HEK293 (cell line): ENCODE measurements at regions not wholly inside any gene's neighbourhood (a gene's known extent, or its start where the extent isn't known, plus 50 kb on each side); places are given as distances from the start of the nearest gene placed in this dataset.

Experiments
- CTCF ChIA-PET: fragments of 350-600 bp; formaldehyde crosslinking; extraction: SDS; loops from one replicate; lab custom pipeline; 2021; ENCODE audit warnings: antibody characterized with exemption; lab: Yijun Ruan, JAX
- POLR2A ChIA-PET: fragments of 300-600 bp; formaldehyde crosslinking; extraction: SDS; loops from one replicate; lab custom pipeline; 2020; ENCODE audit warnings: antibody characterized with exemption, inconsistent platforms; lab: Yijun Ruan, JAX
- H3K27ac ChIP-seq: fragments of 200-500 bp; sonication (Bioruptor generic); 2 replicates; pipeline ENCODE4 v1.5.1; 2014; ENCODE audit warnings: low read depth, low read length, control low read depth, inconsistent platforms; ENCODE audit errors: extremely low read depth
- H3K36me3 ChIP-seq, 2 experiments: fragments of 200-500 bp in 1 of 2; sonication (Bioruptor generic) in 1 of 2; 1 replicate in 1 of 2; 2 replicates in 1 of 2; pipeline ENCODE4 v1.5.1; 2014 to 2017; ENCODE audit warnings: inconsistent platforms in 2 of 2, low read length in 2 of 2; ENCODE audit not compliant: control insufficient read depth in 2 of 2, insufficient read depth in 1 of 2
- H3K4me1 ChIP-seq: fragments of 200-500 bp; sonication (Bioruptor generic); 2 replicates; pipeline ENCODE4 v1.5.1; 2014; ENCODE audit warnings: mild to moderate bottlenecking, low read length, inconsistent platforms; ENCODE audit not compliant: control insufficient read depth, insufficient read depth
- H3K4me3 ChIP-seq: 2 replicates; pipeline ENCODE4 v1.5.1; 2011; ENCODE audit warnings: low read depth, mild to moderate bottlenecking, control low read depth, low read length, moderate library complexity
- H3K9me3 ChIP-seq: fragments of 200-500 bp; sonication (Bioruptor generic); 2 replicates; pipeline ENCODE4 v1.5.1; 2014; ENCODE audit warnings: low read depth, low read length, inconsistent platforms; ENCODE audit not compliant: control insufficient read depth, insufficient read depth
- AEBP2 ChIP-seq: fragments of 450-650 bp; formaldehyde crosslinking; IDR thresholded peaks from 2 replicates; pipeline ENCODE4 v1.5.1; 2016; ENCODE audit warnings: missing biosample characterization, missing genetic modification characterization, borderline replicate concordance
- GLI2 ChIP-seq: fragments of 450-650 bp; formaldehyde crosslinking; IDR thresholded peaks from 2 replicates; pipeline ENCODE4; 2017; ENCODE audit warnings: missing biosample characterization, missing genetic modification characterization, low read depth, borderline replicate concordance
- PATZ1 ChIP-seq: fragments of 450-650 bp; formaldehyde crosslinking; IDR thresholded peaks from 2 replicates; pipeline ENCODE4 v1.5.1; 2016; ENCODE audit warnings: missing biosample characterization, missing genetic modification characterization
- PRDM4 ChIP-seq: fragments of 450-650 bp; formaldehyde crosslinking; IDR thresholded peaks from 2 replicates; pipeline ENCODE4 v1.5.1; 2017; ENCODE audit warnings: missing biosample characterization, missing genetic modification characterization
- TSHZ1 ChIP-seq: fragments of 450-650 bp; formaldehyde crosslinking; IDR thresholded peaks from 2 replicates; pipeline ENCODE4 v1.5.1; 2016; ENCODE audit warnings: missing biosample characterization, missing genetic modification characterization, borderline replicate concordance
- ZBTB26 ChIP-seq: fragments of 450-650 bp; formaldehyde crosslinking; optimal IDR thresholded peaks from 2 replicates; pipeline ENCODE3; 2016; ENCODE audit warnings: missing biosample characterization, mild to moderate bottlenecking, missing genetic modification characterization
- ZFP69B ChIP-seq: fragments of 450-650 bp; formaldehyde crosslinking; IDR thresholded peaks from 2 replicates; pipeline ENCODE4 v1.5.1; 2016; ENCODE audit warnings: missing biosample characterization, missing genetic modification characterization
- ZNF112 ChIP-seq: fragments of 450-650 bp; formaldehyde crosslinking; IDR thresholded peaks from 2 replicates; pipeline ENCODE4 v1.5.0; 2017; ENCODE audit warnings: missing biosample characterization, missing genetic modification characterization
- ZNF138 ChIP-seq: fragments of 450-650 bp; formaldehyde crosslinking; IDR thresholded peaks from 2 replicates; pipeline ENCODE4 v1.5.1; 2016; ENCODE audit warnings: missing biosample characterization, missing genetic modification characterization, borderline replicate concordance
- ZNF140 ChIP-seq: fragments of 450-650 bp; formaldehyde crosslinking; IDR thresholded peaks from 2 replicates; pipeline ENCODE4 v1.5.1; 2016; ENCODE audit warnings: missing biosample characterization, missing genetic modification characterization
- ZNF211 ChIP-seq: fragments of 450-650 bp; formaldehyde crosslinking; IDR thresholded peaks from 2 replicates; pipeline ENCODE4 v1.5.1; 2016; ENCODE audit warnings: low read depth, missing biosample characterization, missing genetic modification characterization
- ZNF248 ChIP-seq: fragments of 450-650 bp; formaldehyde crosslinking; IDR thresholded peaks from 2 replicates; pipeline ENCODE4 v1.5.1; 2017; ENCODE audit warnings: missing biosample characterization, missing genetic modification characterization
- ZNF335 ChIP-seq: fragments of 450-650 bp; formaldehyde crosslinking; conservative IDR thresholded peaks from 2 replicates; pipeline ENCODE4 v1.5.1; 2016; ENCODE audit warnings: missing biosample characterization, missing genetic modification characterization
- ZNF391 ChIP-seq: fragments of 450-650 bp; formaldehyde crosslinking; IDR thresholded peaks from 2 replicates; pipeline ENCODE4 v1.5.1; 2016; ENCODE audit warnings: low read depth, missing biosample characterization, missing genetic modification characterization, borderline replicate concordance
- ZNF394 ChIP-seq: fragments of 450-650 bp; formaldehyde crosslinking; IDR thresholded peaks from 2 replicates; pipeline ENCODE4 v1.5.1; 2016; ENCODE audit warnings: missing biosample characterization, missing genetic modification characterization, mild to moderate bottlenecking, moderate library complexity, borderline replicate concordance
- ZNF433 ChIP-seq: fragments of 450-650 bp; formaldehyde crosslinking; IDR thresholded peaks from 2 replicates; pipeline ENCODE4 v1.5.1; 2016; ENCODE audit warnings: missing biosample characterization, missing genetic modification characterization, low read depth
- ZNF48 ChIP-seq: fragments of 450-650 bp; formaldehyde crosslinking; IDR thresholded peaks from 2 replicates; pipeline ENCODE4 v1.5.1; 2016; ENCODE audit warnings: missing biosample characterization, missing genetic modification characterization
- ZNF626 ChIP-seq: fragments of 450-650 bp; sonication (Bioruptor Pico); formaldehyde crosslinking; IDR thresholded peaks from 2 replicates; pipeline ENCODE4 v1.5.1; 2018; ENCODE audit warnings: missing biosample characterization, missing genetic modification characterization, inconsistent platforms
- ZNF658 ChIP-seq: fragments of 450-650 bp; formaldehyde crosslinking; IDR thresholded peaks from 2 replicates; pipeline ENCODE4; 2016; ENCODE audit warnings: missing biosample characterization, missing genetic modification characterization
- ZNF777 ChIP-seq: fragments of 450-650 bp; formaldehyde crosslinking; IDR thresholded peaks from 2 replicates; pipeline ENCODE4 v1.5.1; 2017; ENCODE audit warnings: missing biosample characterization, missing genetic modification characterization, borderline replicate concordance
- ZNF792 ChIP-seq: fragments of 450-650 bp; formaldehyde crosslinking; IDR thresholded peaks from 2 replicates; pipeline ENCODE4 v1.5.1; 2016; ENCODE audit warnings: missing biosample characterization, missing genetic modification characterization
- ZSCAN16 ChIP-seq: fragments of 450-650 bp; formaldehyde crosslinking; IDR thresholded peaks from 2 replicates; pipeline ENCODE4 v1.5.1; 2016; ENCODE audit warnings: missing biosample characterization, missing genetic modification characterization

GRCh38 chr18:41490861-41491260, 464.2 kb upstream of the PIK3C3 start:
- Histone ChIP-seq H3K36me3 (no peaks in the 10 kb centered on the region), H3K4me3 (no peak overlapping the region), H3K9me3 (no peaks in the 10 kb centered on the region), H3K27ac (no peak overlapping the region), H3K4me1 (no peaks in the 10 kb centered on the region)
- no peak for TF ChIP-seq ZFP69B (tag by site-specific recombination)
- TF ChIP-seq PATZ1 = no peak
- ChIA-PET POLR2A (no interaction called here), CTCF (no interaction called here)

- Histone ChIP-seq H3K36me3 (no peaks in the 10 kb centered on the region), H3K4me1 (no peaks in the 10 kb centered on the region)
- no peak for TF ChIP-seq AEBP2 (tag by site-specific recombination)
- no peak for TF ChIP-seq ZNF335 (tag by site-specific recombination)
- no peak for TF ChIP-seq ZNF658
- no peak for TF ChIP-seq GLI2 (tag by site-specific recombination)
- no peak for TF ChIP-seq ZNF391 (tag by site-specific recombination)
- TF ChIP-seq ZNF433 (tag by site-specific recombination) = no peak
- no peak for TF ChIP-seq ZNF211 (tag by site-specific recombination)
- no peak for TF ChIP-seq ZNF248 (tag by site-specific recombination)
- TF ChIP-seq ZNF777 (tag by site-specific recombination) = no peak
- TF ChIP-seq, all 188 proteins: peak for 0
- CTCF ChIA-PET = no interaction called here
- Histone ChIP-seq H3K4me3 (no peak overlapping the region), H3K9me3 (no peaks in the 10 kb centered on the region), H3K27ac (no peak overlapping the region)
- POLR2A ChIA-PET = no interaction called here
These were observed 468.5 kb upstream of the PIK3C3 start for GRCh38 chr18:41486575-41486974.

GRCh38 chr18:41484069-41484468, 471.0 kb upstream of the PIK3C3 start:
- Histone ChIP-seq H3K4me1 (no peaks in the 10 kb centered on the region), H3K36me3 (no peaks in the 10 kb centered on the region), H3K27ac (no peak overlapping the region), H3K4me3 (no peak overlapping the region), H3K9me3 (no peaks in the 10 kb centered on the region)
- ChIA-PET CTCF (interaction anchor here (0.7 kb wide), 1 partner anchor 183 kb away, joined by 3 read pairs; no protein-coding TSS in a partner anchor), POLR2A (no interaction called here)
- no peak for TF ChIP-seq TSHZ1 (tag by site-specific recombination)
- TF ChIP-seq ZNF792 (tag by site-specific recombination) = no peak
- TF ChIP-seq ZNF140 (tag by site-specific recombination) = no peak
- no peak for TF ChIP-seq ZNF138 (tag by site-specific recombination)
- TF ChIP-seq ZNF48 (tag by site-specific recombination) = no peak
- no peak for TF ChIP-seq ZBTB26
- TF ChIP-seq ZNF626 (tag by site-specific recombination) = no peak
- no peak for TF ChIP-seq ZNF394 (tag by site-specific recombination)
- no peak for TF ChIP-seq ZSCAN16 (tag by site-specific recombination)
- TF ChIP-seq PRDM4 = no peak
- TF ChIP-seq ZNF112 (tag by site-specific recombination) = no peak
